Fibroblast of lung (primary cell): ENCODE measurements at regions not wholly inside any gene's neighbourhood (a gene's known extent, or its start where the extent isn't known, plus 50 kb on each side); places are given as distances from the start of the nearest gene placed in this dataset.

Experiments used
- DNase-seq, 2 donors: peaks; one replicate each; pipeline versions ENCODE4 v3.0.0 to v3.0.0-alpha.2; 2010; ENCODE audit warnings: low read depth in 2 of 2
- H2AFZ ChIP-seq: 2 replicates; pipeline ENCODE4 v1.5.1; 2012; ENCODE audit warnings: low read length, control low read depth, inconsistent platforms
- H3K27ac ChIP-seq: 2 replicates; pipeline ENCODE4 v1.5.1; 2011; ENCODE audit warnings: low read length, control low read depth; ENCODE audit not compliant: insufficient read depth
- H3K27me3 ChIP-seq: 2 replicates; pipeline ENCODE4 v1.5.1; 2011; ENCODE audit warnings: mild to moderate bottlenecking, low read length; ENCODE audit not compliant: control insufficient read depth, insufficient read depth
- H3K36me3 ChIP-seq: 2 replicates; pipeline ENCODE4 v1.5.1; 2011; ENCODE audit warnings: low read length; ENCODE audit not compliant: control insufficient read depth, insufficient read depth
- H3K4me1 ChIP-seq: 2 replicates; pipeline ENCODE4 v1.5.1; 2011; ENCODE audit warnings: low read length; ENCODE audit not compliant: control insufficient read depth, insufficient read depth; ENCODE audit errors: extremely low read depth
- H3K4me2 ChIP-seq: 2 replicates; pipeline ENCODE4 v1.5.1; 2011; ENCODE audit warnings: low read length, control low read depth; ENCODE audit not compliant: insufficient read depth; ENCODE audit errors: extremely low read depth
- H3K4me3 ChIP-seq, 4 experiments: fragments of 200-600 bp in 1 of 4; sonication (generic) in 1 of 4; replicated peaks in 1 of 4; 2 replicates each; pipeline ENCODE4 v1.5.1; 2011 to 2016; ENCODE audit warnings: low read length in 4 of 4, low read depth in 3 of 4, mild to moderate bottlenecking in 3 of 4, control low read depth in 2 of 4, inconsistent platforms in 1 of 4, mixed read lengths in 1 of 4; ENCODE audit not compliant: insufficient read depth in 1 of 4; ENCODE audit errors: control extremely low read depth in 1 of 4
- H3K79me2 ChIP-seq: 2 replicates; pipeline ENCODE4 v1.5.1; 2012; ENCODE audit warnings: mild to moderate bottlenecking, low read length, inconsistent platforms; ENCODE audit not compliant: control insufficient read depth, insufficient read depth
- H3K9ac ChIP-seq: 2 replicates; pipeline ENCODE4 v1.5.1; 2011; ENCODE audit warnings: mild to moderate bottlenecking, low read length, control low read depth; ENCODE audit not compliant: insufficient read depth
- H3K9me3 ChIP-seq: 2 replicates; pipeline ENCODE4 v1.5.1; 2012; ENCODE audit warnings: low read depth, low read length; ENCODE audit not compliant: control insufficient read depth, insufficient read depth
- H4K20me1 ChIP-seq: 2 replicates; pipeline ENCODE4 v1.5.1; 2011; ENCODE audit warnings: low read length; ENCODE audit not compliant: control insufficient read depth, insufficient read depth; ENCODE audit errors: extremely low read depth
- EZH2 ChIP-seq: IDR thresholded peaks from 2 replicates; pipeline ENCODE4 v1.5.1; 2012; ENCODE audit warnings: low read length, control low read depth, mild to moderate bottlenecking; ENCODE audit errors: missing control alignments
- TF ChIP-seq, protein P1 (sequence below), 2 donors: IDR thresholded peaks in 1 of 2; conservative IDR thresholded peaks in 1 of 2; 1 replicate in 1 of 2; 2 replicates in 1 of 2; pipeline ENCODE4 v1.5.1; 2011 to 2012; ENCODE audit warnings: low read length in 2 of 2, control low read depth in 1 of 2, inconsistent platforms in 1 of 2, low read depth in 1 of 2, mild to moderate bottlenecking in 1 of 2

GRCh38 chr2:144158096-144158495, 361.8 kb downstream of the ZEB2 start:
- no peak overlapping the region for H3K4me3 ChIP-seq
- H3K4me1 ChIP-seq, result no peaks in the 10 kb centered on the region
- H4K20me1 ChIP-seq, result no peaks in the 10 kb centered on the region
- no peak for TF ChIP-seq EZH2
- TF ChIP-seq, protein P1, sequence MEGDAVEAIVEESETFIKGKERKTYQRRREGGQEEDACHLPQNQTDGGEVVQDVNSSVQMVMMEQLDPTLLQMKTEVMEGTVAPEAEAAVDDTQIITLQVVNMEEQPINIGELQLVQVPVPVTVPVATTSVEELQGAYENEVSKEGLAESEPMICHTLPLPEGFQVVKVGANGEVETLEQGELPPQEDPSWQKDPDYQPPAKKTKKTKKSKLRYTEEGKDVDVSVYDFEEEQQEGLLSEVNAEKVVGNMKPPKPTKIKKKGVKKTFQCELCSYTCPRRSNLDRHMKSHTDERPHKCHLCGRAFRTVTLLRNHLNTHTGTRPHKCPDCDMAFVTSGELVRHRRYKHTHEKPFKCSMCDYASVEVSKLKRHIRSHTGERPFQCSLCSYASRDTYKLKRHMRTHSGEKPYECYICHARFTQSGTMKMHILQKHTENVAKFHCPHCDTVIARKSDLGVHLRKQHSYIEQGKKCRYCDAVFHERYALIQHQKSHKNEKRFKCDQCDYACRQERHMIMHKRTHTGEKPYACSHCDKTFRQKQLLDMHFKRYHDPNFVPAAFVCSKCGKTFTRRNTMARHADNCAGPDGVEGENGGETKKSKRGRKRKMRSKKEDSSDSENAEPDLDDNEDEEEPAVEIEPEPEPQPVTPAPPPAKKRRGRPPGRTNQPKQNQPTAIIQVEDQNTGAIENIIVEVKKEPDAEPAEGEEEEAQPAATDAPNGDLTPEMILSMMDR (conservative IDR thresholded peaks at IDR 0.05 in 1 of 2, IDR thresholded peaks at IDR 0.05 in 1 of 2; ENCODE audit: low read depth in 1 of 2, low read length in 2 of 2), result no peak
- no peaks in the 10 kb centered on the region for H3K79me2 ChIP-seq
- no peak overlapping the region for H3K4me2 ChIP-seq
- no peak overlapping the region for H2AFZ ChIP-seq
- no peaks in the 10 kb centered on the region for H3K36me3 ChIP-seq
- no peak overlapping the region for H3K9ac ChIP-seq
- no peaks in the 10 kb centered on the region for H3K9me3 ChIP-seq
- DNase-seq, result no peak
- H3K27ac ChIP-seq, result no peak overlapping the region
- no peaks in the 10 kb centered on the region for H3K27me3 ChIP-seq

DNA sequence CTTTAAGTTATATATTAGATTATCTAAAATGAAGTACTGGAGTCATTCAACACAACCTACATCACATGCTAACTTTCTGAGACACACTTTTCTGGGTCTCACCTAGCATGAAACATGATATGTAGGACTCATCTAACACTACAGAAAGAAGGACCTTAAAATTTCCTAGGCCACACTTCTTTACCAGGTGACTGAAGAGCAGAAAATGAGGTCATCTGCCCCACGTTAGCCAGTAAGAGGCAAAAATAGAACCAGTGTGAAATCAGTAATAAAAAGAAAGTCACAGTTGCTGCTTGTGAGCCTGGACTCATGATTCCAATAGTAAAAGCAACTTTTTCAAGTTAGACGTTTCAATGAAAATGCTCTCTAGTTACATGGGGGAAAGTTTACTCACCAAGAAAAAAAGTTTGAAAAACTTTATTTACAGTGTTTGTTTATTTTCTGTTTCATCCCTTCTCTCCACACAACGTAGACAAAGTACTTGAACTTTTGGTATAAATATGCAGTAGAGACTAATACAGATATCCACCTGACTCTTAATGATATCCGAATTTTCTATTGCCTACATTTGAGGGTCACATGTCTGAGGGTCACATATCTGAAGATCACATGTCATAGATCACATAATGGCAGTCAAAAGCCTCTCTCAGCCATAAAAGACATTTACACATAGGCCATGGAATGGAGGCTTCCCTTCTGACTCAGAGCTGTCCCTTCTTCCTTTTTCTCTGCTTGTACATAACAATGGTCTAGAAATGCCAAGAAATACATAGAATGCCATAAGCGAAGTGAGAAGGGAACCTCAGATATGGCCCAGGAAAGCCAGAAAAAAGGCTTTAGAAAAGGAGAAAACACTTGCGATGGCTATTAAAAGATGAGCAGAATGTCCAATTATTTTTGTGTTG, 362.9 kb downstream of the ZEB2 start:
- TF ChIP-seq EZH2, result no peak
- TF ChIP-seq, protein P1 (conservative IDR thresholded peaks at IDR 0.05 in 1 of 2, IDR thresholded peaks at IDR 0.05 in 1 of 2; ENCODE audit: low read depth in 1 of 2, low read length in 2 of 2), result no peak
- Histone ChIP-seq H3K9me3 (no peaks in the 10 kb centered on the region), H3K4me3 (no peak overlapping the region), H3K36me3 (no peaks in the 10 kb centered on the region), H3K79me2 (no peaks in the 10 kb centered on the region), H3K9ac (no peak overlapping the region), H3K27ac (no peak overlapping the region), H2AFZ (no peak overlapping the region), H4K20me1 (no peaks in the 10 kb centered on the region), H3K27me3 (no peaks in the 10 kb centered on the region), H3K4me1 (peaks cover 4% of the 10 kb centered on the region), H3K4me2 (no peak overlapping the region)
- no peak for DNase-seq

DNA sequence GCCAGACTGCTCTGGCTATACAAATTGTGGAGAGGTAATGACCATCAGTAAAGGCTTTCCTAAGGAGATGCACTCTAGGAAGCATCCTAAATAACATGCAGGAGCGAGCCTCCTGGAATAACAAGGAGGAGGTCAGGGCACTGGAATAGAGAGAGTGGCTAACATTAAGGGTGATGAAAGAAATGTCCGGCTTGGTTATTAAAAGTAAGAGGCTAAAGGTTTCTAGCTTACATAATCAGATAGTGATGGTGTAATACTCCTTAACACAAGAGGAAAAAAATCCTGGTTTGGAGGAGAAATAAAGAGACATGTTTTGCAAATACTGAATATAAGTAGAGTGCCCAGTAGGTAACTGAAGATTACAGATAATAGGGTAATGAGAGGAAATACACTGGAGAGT, 365.7 kb downstream of the ZEB2 start:
- H2AFZ ChIP-seq, result no peak overlapping the region
- no peak overlapping the region for H3K27ac ChIP-seq
- H3K9ac ChIP-seq, result no peak overlapping the region
- H3K4me1 ChIP-seq, result peaks cover 4% of the 10 kb centered on the region
- no peaks in the 10 kb centered on the region for H3K9me3 ChIP-seq
- no peak overlapping the region for H3K4me2 ChIP-seq
- H3K27me3 ChIP-seq, result no peaks in the 10 kb centered on the region
- TF ChIP-seq, protein P1 (conservative IDR thresholded peaks at IDR 0.05 in 1 of 2, IDR thresholded peaks at IDR 0.05 in 1 of 2; ENCODE audit: low read depth in 1 of 2, low read length in 2 of 2), result no peak
- no peak for TF ChIP-seq EZH2
- no peaks in the 10 kb centered on the region for H4K20me1 ChIP-seq
- no peaks in the 10 kb centered on the region for H3K79me2 ChIP-seq
- no peak overlapping the region for H3K4me3 ChIP-seq
- peak in 1 of 2 donors; percentile 19 for DNase-seq
- no peaks in the 10 kb centered on the region for H3K36me3 ChIP-seq
